Skeletal muscle cell (primary cell): ENCODE measurements at regions not wholly inside any gene's neighbourhood (a gene's known extent, or its start where the extent isn't known, plus 50 kb on each side); places are given as distances from the start of the nearest gene placed in this dataset.

Source experiments
- DNase-seq: peaks from one replicate; pipeline ENCODE4 v3.0.0-alpha.2; 2010; ENCODE audit warnings: low read depth
- H3K4me3 ChIP-seq: 2 replicates; pipeline ENCODE4 v1.5.1; 2011; ENCODE audit warnings: low read depth, mild to moderate bottlenecking, control low read depth, low read length, moderate library complexity

- DNase-seq: no peak
- H3K4me3 ChIP-seq: no peak overlapping the region
Observed at GRCh38 chr5:31100781-31101310, 92.6 kb upstream of the CDH6 start.

- H3K4me3 ChIP-seq: no peak overlapping the region
- no peak for DNase-seq
Observed at GRCh38 chr5:31100047-31100575, 93.4 kb upstream of the CDH6 start.

- H3K4me3 ChIP-seq: no peak overlapping the region
Observed at GRCh38 chr5:31098811-31099210, 94.7 kb upstream of the CDH6 start.

GRCh38 chr5:31097851-31098250, 95.6 kb upstream of the CDH6 start:
- DNase-seq: no peak
- H3K4me3 ChIP-seq: no peak overlapping the region

More at GRCh38 chr5:31098811-31099210, 94.7 kb upstream of the CDH6 start:
- DNase-seq: no peak

GRCh38 chr5:31096238-31096865, 97.1 kb upstream of the CDH6 start:
- DNase-seq: no peak
- no peak overlapping the region for H3K4me3 ChIP-seq

GRCh38 chr5:31095796-31096195, 97.7 kb upstream of the CDH6 start:
- no peak for DNase-seq
- H3K4me3 ChIP-seq: no peak overlapping the region

- DNase-seq: no peak
- H3K4me3 ChIP-seq: no peak overlapping the region
Observed at GRCh38 chr5:31091501-31091900, 102.0 kb upstream of the CDH6 start.

GRCh38 chr5:31090467-31090866, 103.0 kb upstream of the CDH6 start:
- DNase-seq: no peak
- no peak overlapping the region for H3K4me3 ChIP-seq

GRCh38 chr5:31086839-31087415, 106.6 kb upstream of the CDH6 start:
- DNase-seq: no peak
- no peak overlapping the region for H3K4me3 ChIP-seq

GRCh38 chr5:31084871-31085270, 108.6 kb upstream of the CDH6 start:
- no peak for DNase-seq
- no peak overlapping the region for H3K4me3 ChIP-seq

GRCh38 chr5:31083364-31083763, 110.1 kb upstream of the CDH6 start:
- no peak for DNase-seq
- H3K4me3 ChIP-seq: no peak overlapping the region

GRCh38 chr5:31079668-31080067, 113.8 kb upstream of the CDH6 start:
- no peak for DNase-seq

GRCh38 chr5:31078956-31079355, 114.5 kb upstream of the CDH6 start:
- DNase-seq: no peak
- no peak overlapping the region for H3K4me3 ChIP-seq

More at GRCh38 chr5:31079668-31080067, 113.8 kb upstream of the CDH6 start:
- no peak overlapping the region for H3K4me3 ChIP-seq

GRCh38 chr5:31075981-31076380, 117.5 kb upstream of the CDH6 start:
- DNase-seq: no peak
- H3K4me3 ChIP-seq: no peak overlapping the region

GRCh38 chr5:31068287-31068686, 125.2 kb upstream of the CDH6 start:
- DNase-seq: no peak
- H3K4me3 ChIP-seq: no peak overlapping the region

GRCh38 chr5:31066655-31067328, 126.7 kb upstream of the CDH6 start:
- DNase-seq: no peak
- H3K4me3 ChIP-seq: no peak overlapping the region

- DNase-seq: no peak
- no peak overlapping the region for H3K4me3 ChIP-seq
Observed at GRCh38 chr5:31064215-31064614, 129.3 kb upstream of the CDH6 start.

GRCh38 chr5:31062902-31063580, 130.4 kb upstream of the CDH6 start:
- no peak for DNase-seq
- H3K4me3 ChIP-seq: no peak overlapping the region

- H3K4me3 ChIP-seq: no peak overlapping the region
- DNase-seq: no peak
Observed at GRCh38 chr5:31059889-31060288, 133.6 kb upstream of the CDH6 start.

GRCh38 chr5:31054453-31054852, 139.0 kb upstream of the CDH6 start:
- H3K4me3 ChIP-seq: no peak overlapping the region
- DNase-seq: no peak
